HPDE6-E6E7 (cell line): ENCODE measurements at regions not wholly inside any gene's neighbourhood (a gene's known extent, or its start where the extent isn't known, plus 50 kb on each side); places are given as distances from the start of the nearest gene placed in this dataset.

ENCODE experiments used
- DNase-seq: peaks from one replicate; pipeline ENCODE4 v3.0.0; 2011; ENCODE audit warnings: missing footprints; ENCODE audit errors: extremely low spot score

DNA sequence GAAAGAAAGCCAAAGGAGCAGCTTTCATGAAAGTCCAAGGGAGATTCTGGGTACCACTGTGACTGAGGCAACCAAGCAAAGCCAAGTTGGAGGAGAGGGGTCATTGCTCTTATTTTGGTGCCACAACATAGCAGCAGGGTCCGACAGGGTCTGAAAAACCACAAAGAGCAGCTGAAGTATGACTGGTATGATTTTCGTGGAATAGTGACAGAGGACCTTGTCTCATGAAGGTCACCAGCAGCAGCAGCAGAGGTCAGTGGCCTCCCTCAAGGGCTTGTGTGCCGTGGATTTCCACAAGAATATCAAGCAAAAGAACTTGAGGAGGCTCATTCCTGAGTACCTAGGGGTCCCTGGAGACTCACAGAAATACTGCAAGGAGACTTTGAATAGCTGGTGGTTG, 160.9 kb upstream of the SYT6 start:
- DNase-seq: no peak

DNA sequence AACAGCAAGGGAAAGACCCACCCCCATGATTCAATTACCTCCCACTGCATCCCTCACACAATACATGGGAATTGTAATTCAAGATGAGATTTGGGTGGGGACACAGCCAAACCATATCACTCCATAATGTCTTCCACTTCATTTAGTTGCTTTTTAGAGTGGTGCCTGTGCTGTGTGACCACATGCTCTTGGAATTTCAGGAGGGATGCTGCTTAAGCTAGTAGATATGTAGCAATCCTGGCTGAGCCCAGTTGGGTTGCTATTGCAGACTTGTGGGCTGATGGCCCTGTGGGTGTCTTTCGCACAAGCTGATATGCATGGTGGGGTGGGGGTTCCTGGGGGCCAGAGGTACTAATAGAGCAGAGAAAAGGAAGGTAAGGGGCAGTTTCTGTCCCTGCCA, 160.4 kb upstream of the SYT6 start:
- DNase-seq: no peak

DNA sequence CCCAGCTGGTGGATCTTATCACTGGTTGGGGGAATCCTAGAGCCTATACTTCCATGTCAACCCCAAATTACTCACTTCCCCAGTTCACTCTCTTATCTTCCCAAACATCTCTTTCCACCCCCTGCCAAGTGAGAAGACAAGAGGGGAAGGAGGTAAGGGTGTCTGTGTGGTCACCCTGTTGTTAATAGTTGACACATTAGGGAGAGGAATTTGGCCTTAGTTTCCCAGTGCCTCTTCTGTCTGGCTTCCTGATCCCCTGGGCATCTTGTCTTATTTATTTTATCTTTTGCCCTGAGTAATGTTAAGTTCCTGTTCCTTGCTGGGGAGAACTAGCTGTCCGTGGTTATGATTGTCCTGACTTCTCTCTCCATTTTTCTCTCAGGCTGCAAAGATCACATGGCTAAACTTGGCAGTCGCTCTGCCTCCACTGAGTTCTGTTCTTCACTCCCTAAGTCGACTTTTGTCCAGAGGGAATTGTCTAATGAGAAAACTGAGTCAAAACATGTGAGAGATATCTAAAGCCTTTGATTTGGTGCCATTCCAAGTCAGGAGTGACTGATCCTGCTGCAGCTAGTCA, 157.1 kb upstream of the SYT6 start:
- DNase-seq: no peak

DNA sequence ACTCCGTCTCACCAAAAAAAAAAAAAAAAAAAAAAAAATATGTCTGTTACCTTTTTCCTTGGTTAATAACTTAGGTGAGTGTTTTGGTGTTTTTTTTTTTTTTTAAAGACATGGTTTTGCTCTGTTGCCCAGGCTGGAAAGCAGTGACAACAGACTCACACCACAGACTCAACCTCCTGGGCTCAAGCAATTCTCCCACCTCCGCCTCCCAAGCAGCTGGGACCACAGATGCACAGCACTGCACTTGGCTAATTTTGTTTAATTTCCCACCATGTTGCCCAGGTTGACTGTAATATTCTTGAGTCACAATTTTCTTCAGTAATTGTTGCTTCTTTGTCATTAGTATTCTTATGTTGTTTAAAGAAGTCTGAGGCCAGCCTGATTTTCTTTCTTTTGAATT, 149.2 kb upstream of the SYT6 start:
- no peak for DNase-seq

DNA sequence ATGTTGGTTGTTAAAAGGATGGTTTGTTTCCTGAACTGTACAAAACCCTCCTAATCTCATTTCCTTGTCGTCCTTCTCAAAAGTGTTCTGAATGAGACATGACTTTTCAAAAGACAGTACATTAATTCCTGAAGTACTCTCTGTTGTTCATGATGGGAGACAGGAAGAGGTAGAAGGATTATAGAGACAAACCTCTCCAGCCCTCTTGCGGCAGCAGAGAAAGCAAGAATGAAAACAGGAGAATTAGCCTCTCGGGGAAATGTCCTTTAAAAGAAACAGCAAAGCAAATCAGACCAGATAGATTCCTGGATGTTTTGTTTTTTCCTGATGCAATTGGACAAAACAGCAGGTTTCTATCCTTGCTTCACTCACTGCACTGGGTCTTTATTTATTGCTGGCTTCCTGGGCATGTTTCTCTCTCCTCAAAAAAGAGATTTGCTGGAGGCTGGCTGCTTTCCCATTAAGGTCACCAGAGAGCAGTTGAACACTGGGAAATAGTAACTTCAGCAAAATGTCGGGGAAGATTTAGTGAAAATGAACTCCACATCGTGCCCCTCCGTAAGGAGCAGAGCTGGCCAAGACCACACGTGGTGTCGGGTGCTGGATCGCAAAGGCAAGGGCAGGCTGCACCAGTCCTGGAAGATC, 145.8 kb upstream of the SYT6 start:
- no peak for DNase-seq

DNA sequence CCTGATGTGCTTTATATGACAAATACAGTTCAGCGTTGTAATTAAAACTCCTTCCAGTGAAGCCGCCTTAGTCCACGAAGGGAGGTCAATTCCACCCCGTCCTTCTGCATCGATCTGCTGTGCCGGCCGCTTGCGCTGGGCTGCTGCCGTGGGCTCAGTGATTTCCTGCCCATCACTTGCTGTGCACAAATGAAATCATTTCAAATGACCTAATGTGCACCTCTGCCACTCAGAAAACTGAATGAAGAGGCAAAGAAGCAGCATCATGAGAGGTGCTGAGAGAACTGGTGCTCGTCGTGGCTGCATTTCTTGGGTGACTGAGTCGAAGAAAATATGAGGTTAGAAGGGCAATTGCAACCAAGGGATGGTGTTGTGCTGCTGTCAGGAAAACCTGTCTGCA, 144.3 kb upstream of the SYT6 start:
- no peak for DNase-seq

- no peak for DNase-seq
Measured at GRCh38 chr1:114296413-114296812, 142.7 kb upstream of the SYT6 start.

DNA sequence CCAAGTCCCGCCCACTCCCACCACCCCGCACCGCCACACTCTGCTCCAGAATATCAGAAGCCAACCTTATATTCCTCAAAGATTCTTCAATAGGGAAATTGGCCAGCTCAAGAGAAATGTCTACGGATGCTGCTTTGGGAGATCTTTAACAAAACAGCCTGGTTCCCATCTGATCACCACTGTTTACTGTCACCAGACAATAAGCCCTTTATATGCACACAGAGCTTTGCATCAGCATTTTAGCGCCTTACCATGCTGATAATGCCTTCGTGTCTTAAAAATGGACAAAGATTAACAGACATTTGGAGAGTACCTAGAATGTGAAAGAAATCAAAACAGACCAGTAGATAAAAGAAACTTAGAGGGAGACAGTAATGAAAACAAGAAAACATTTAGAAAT, 141.7 kb upstream of the SYT6 start:
- no peak for DNase-seq

GRCh38 chr1:114292835-114293234, 139.2 kb upstream of the SYT6 start:
- no peak for DNase-seq

DNA sequence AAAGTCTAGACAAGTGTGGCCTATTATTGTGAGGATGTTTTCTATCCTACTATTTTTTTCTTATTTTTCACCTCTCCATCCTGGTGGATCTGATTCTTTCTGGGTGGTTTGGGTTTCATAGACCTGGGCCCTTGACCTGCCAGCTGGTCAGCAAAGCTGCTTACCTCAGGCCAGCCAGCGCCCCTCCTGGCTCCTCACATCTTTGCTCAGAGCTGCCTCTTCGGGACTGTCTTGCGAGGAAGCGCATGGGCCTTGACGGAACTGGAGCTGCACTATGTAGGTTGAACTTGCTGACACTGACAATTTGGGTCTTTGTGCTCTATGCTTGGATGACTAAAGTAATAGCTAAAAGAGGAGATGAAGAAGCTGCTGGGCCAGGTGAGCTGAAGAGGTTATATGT, 138.5 kb upstream of the SYT6 start:
- DNase-seq: no peak

DNA sequence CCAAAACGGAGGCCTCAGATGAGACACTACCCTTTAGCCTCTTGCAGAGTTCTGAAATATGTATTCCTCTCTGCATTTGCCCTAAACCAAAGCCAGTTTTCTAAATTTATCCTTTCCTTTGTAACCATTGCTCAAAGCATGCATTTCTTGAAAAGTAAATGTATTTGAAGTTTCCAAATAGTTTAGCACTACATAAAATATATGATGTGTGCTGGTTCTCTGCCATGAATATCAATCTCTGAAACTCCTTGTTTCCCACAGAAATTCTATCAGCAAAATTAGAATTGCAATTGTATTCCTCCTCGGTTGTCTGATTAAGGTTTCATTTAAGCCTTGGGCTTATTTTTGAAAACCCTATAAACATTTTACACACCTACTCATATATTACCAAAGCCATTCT, 137.1 kb upstream of the SYT6 start:
- DNase-seq: no peak

DNA sequence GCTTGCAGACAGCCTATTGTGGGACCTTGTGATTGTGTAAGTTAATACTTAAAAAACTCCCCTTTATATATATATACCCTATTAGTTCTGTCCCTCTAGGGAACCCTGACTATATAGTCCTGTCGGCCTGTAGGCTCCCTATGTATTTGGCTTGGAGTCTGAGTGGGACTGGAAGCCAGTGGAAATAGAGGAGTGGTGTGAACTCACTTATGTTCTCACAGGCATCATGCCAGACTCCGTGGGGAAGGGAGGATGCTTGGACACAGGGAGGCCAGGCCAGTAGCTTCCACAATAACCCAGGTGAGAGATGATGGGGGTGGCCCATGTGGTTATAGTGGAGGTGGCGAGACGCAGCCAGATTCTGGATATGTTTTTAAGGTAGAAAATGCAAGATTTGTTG, 136.7 kb upstream of the SYT6 start:
- DNase-seq: no peak

DNA sequence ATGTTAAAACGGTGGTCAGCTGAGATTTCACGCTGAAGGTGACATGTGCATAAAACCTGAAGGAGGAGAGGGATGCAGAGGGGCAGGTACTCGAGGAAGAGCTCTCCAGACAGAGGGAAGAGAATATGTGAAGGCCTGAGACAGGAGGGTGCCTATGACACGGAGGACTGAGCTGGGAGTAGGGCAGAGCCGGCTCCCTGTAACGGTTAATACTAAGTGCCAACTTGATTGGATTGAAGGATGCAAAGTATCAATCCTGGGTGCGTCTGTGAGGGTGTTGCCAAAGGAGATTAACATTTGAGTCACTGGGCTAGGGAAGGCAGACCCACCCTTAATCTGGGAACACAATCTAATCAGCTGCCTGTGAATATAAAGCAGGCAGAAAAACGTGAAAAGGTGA, 136.2 kb upstream of the SYT6 start:
- no peak for DNase-seq

- DNase-seq: no peak
Measured at GRCh38 chr1:114289306-114289705, 135.6 kb upstream of the SYT6 start.

DNA sequence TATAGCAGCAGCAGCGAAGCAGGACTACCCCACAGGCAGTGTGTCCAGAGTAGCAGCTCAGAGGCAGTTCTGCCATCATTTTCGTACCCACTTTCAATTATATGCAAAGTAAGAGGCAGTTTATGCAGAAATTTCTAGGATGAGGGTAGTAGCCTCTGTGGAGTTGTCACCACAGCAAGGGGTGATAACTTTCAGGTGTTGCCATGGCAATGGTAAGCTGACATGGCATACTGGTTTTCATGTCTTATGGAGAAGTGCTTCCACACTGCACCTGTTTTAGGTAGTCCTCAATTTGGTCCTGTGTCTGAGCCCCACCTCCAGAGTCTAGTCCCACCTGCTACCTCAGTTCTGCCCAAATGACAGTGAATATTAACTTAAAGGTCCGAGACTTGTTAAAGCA, 133.3 kb upstream of the SYT6 start:
- DNase-seq: no peak

DNA sequence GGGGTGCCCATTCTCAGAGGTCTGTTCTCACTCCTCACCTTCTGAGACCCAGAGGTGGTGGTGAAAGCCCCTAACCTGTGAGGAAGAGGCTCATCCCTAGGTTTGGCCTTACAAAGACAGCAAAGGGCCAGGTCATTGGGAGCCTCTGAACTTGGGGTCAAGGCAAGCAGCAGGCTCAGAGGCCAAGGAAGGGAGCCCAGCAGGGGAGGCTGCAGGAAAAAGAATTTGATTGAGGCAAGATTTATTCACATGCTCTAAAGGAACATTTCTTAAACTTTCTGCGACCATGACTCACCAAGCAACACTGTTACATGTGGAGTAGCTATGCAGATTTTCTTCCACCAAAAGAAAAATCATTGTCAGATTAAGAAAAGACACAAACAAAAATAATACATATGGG, 132.5 kb upstream of the SYT6 start:
- no peak for DNase-seq

- peak; percentile 82 for DNase-seq
Measured at GRCh38 chr1:114282751-114283403, 129.2 kb upstream of the SYT6 start.

GRCh38 chr1:114278911-114279310, 125.2 kb upstream of the SYT6 start:
- no peak for DNase-seq

DNA sequence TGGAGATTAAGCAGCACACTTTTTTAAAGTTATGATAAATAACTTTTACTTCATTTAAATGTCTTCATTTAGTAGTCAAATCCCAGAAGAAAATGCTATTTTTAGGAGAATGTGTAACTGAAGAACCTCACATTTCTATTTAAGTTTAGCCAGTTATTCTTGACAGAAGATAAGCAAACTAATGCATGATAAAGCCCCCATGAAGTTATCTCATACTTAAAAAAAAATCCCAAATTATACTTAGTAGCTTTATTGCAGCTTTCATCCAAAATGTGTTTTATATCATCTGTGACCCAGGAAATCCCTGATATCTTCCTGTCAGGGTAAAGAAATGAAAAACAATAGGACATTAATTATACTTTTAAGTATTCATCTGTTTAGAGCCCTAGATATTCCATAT, 124.8 kb upstream of the SYT6 start:
- DNase-seq: no peak

DNA sequence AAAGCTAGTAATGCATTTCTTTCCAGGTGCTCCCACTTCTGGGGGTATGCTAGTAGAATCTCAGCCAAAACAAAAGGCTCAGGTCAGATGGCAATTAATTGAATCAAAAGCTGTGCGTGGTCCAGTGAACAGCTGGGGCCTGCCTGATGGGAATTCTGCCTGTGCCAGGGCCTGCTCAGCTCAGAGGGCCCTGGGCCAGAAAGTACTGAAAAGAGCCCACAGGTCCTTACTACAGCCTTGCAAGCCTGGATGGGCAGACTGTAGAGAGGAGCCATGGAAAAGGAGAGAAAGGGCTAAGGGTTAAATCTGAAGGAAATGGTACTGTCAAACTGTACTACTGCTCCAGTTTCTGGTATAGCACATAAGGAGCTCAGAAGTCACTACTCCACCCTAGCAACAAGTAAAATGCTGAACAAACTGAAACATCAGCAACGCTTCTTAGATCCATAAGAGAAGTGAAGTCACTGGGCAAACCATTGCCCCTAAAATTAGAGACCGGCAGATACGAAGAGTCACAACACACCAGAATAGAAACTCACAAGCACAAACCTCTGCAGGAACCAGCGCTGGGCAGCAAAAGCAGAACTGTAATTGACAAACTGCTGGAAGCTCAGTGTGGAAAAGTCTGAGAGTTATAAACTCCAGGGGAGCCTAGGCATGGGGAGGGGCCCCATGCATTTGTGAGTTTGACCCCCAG, 121.1 kb upstream of the SYT6 start:
- DNase-seq: no peak

DNA sequence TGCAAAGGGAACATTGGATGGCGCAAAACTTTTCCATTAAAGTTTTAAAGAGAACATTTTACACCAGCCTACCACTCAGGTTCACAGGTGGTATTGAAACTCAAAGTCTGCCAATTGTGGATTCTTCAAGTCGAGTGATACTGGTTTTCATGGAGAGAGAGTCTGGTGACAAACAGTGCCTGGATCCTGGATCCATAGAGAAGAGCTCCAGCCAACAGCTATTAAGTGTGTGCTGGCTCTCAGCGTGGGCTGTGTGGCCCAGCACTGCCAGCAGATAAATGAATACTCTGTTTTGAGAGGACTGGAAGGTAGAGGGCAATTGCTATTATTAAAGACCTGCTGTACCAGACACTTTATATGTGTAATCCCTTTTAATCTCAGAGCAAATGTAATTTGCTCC, 118.9 kb upstream of the SYT6 start:
- no peak for DNase-seq

DNA sequence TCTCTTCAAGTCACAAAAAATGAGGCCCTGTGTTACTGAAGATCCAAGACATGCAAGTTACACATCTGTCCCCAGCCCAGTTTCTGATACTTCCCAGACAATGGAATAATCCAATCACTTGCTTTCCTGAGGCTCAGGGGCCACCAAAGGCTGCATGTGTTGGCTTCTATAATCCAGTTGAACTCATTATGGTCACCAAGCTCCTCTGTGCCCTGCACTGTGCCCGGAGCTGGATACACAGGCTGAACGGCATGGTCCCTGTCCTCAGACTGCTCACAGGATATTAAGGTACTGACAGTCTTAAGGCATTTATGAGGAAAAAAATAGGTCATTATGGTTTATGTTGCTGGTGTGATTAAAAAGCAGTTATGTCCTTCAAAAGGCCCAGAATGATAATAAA, 117.0 kb upstream of the SYT6 start:
- no peak for DNase-seq

DNA sequence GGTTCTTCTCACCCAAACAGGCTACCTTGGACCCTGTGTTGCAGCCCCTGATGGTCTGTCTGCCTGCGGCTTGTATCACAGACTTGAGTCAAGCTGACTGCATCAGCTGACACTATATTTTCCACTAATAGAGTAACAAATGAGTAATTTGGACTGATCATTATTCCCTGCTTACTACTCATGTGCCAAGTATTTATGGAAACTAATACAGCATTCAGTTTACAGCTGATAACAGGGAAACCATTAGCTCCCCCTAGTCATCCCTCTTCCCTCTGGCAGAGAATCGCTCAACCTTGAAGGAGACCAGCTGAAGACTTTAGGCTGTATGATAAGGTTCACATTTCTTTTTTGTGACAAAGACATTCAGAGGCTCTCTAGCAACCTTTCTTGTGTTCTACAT, 116.6 kb upstream of the SYT6 start:
- DNase-seq: no peak
